ENCODE measurements at regions not wholly inside any gene's neighbourhood (a gene's known extent, or its start where the extent isn't known, plus 50 kb on each side); places are given as distances from the start of the nearest gene placed in this dataset.

GRCh38 chr16:80105751-80106150 lies 435.0 kb upstream of the DYNLRB2 start:
- H3K4me2 ChIP-seq (ENCODE audit: low read length, poor library complexity, severe bottlenecking) = no peak overlapping the region
- no peak overlapping the region for H3K4me3 ChIP-seq (ENCODE audit: insufficient read depth in 1 of 2, low read depth in 1 of 2, low read length in 2 of 2)
- no peaks in the 10 kb centered on the region for H3K4me1 ChIP-seq (ENCODE audit: control insufficient read depth, insufficient read depth, low read depth, low read length)
- H3K36me3 ChIP-seq (ENCODE audit: control insufficient read depth in 1 of 2, insufficient read depth in 2 of 2, low read depth in 1 of 2, low read length in 2 of 2) = no peaks in the 10 kb centered on the region
- no peak overlapping the region for H3K27ac ChIP-seq (ENCODE audit: low read length, poor library complexity, severe bottlenecking)
- no peaks in the 10 kb centered on the region for H3K27me3 ChIP-seq (ENCODE audit: control insufficient read depth in 1 of 2, insufficient read depth in 1 of 2, low read length in 2 of 2)
- no peaks in the 10 kb centered on the region for H3K9me3 ChIP-seq (ENCODE audit: control insufficient read depth, low read length)
- no peak overlapping the region for H2AK5ac ChIP-seq (ENCODE audit: low read length, severe bottlenecking)
- H2BK15ac ChIP-seq (ENCODE audit: low read depth, poor library complexity, severe bottlenecking) = no peak overlapping the region
- H4K8ac ChIP-seq (ENCODE audit: low read length) = no peak overlapping the region
- no peak overlapping the region for H4K91ac ChIP-seq (ENCODE audit: low read length)
- H3K14ac ChIP-seq (ENCODE audit: low read length in 2 of 2) = no peak overlapping the region
- H2AFZ ChIP-seq (ENCODE audit: low read depth, low read length) = no peak overlapping the region
- no peak for DNase-seq
- no peaks in the 10 kb centered on the region for H3K79me1 ChIP-seq (replicated peaks; ENCODE audit: low read length, poor library complexity, severe bottlenecking)
- H3K4ac ChIP-seq (ENCODE audit: low read depth in 1 of 2, low read length in 2 of 2) = no peak overlapping the region
- no peak overlapping the region for H3K18ac ChIP-seq (ENCODE audit: low read depth in 1 of 2, low read length in 2 of 2)
- no peak overlapping the region for H2BK120ac ChIP-seq (ENCODE audit: low read depth, low read length)
- H2BK12ac ChIP-seq (ENCODE audit: low read length in 2 of 2) = no peak overlapping the region
- H3K9ac ChIP-seq (ENCODE audit: low read length) = no peak overlapping the region
- no peak overlapping the region for H3K23ac ChIP-seq (ENCODE audit: low read length in 2 of 2)
- WGBS = no CpG with 5 or more reads among the region's 1 CpG
- H2BK5ac ChIP-seq (ENCODE audit: low read depth, low read length, poor library complexity, severe bottlenecking) = no peak overlapping the region

GRCh38 chr16:80105160-80105559 lies 435.6 kb upstream of the DYNLRB2 start:
- no peak overlapping the region for H3K27ac ChIP-seq (ENCODE audit: low read length, poor library complexity, severe bottlenecking)
- H3K4ac ChIP-seq (ENCODE audit: low read depth in 1 of 2, low read length in 2 of 2) = no peak overlapping the region
- no peak overlapping the region for H2AFZ ChIP-seq (ENCODE audit: low read depth, low read length)
- H3K9me3 ChIP-seq (ENCODE audit: control insufficient read depth, low read length) = no peaks in the 10 kb centered on the region
- H3K9ac ChIP-seq (ENCODE audit: low read length) = no peak overlapping the region
- no peak overlapping the region for H2AK5ac ChIP-seq (ENCODE audit: low read length, severe bottlenecking)
- no peak for DNase-seq
- H3K4me2 ChIP-seq (ENCODE audit: low read length, poor library complexity, severe bottlenecking) = no peak overlapping the region
- no peaks in the 10 kb centered on the region for H3K27me3 ChIP-seq (ENCODE audit: control insufficient read depth in 1 of 2, insufficient read depth in 1 of 2, low read length in 2 of 2)
- H3K18ac ChIP-seq (ENCODE audit: low read depth in 1 of 2, low read length in 2 of 2) = no peak overlapping the region
- H2BK12ac ChIP-seq (ENCODE audit: low read length in 2 of 2) = no peak overlapping the region
- 88% methylated on average over 3 of the region's 5 CpGs for WGBS
- H3K79me1 ChIP-seq (replicated peaks; ENCODE audit: low read length, poor library complexity, severe bottlenecking) = no peaks in the 10 kb centered on the region
- no peak overlapping the region for H4K8ac ChIP-seq (ENCODE audit: low read length)
- H2BK5ac ChIP-seq (ENCODE audit: low read depth, low read length, poor library complexity, severe bottlenecking) = no peak overlapping the region
- H2BK15ac ChIP-seq (ENCODE audit: low read depth, poor library complexity, severe bottlenecking) = no peak overlapping the region
- H3K36me3 ChIP-seq (ENCODE audit: control insufficient read depth in 1 of 2, insufficient read depth in 2 of 2, low read depth in 1 of 2, low read length in 2 of 2) = no peaks in the 10 kb centered on the region
- no peak overlapping the region for H3K23ac ChIP-seq (ENCODE audit: low read length in 2 of 2)
- H3K14ac ChIP-seq (ENCODE audit: low read length in 2 of 2) = no peak overlapping the region
- H3K4me1 ChIP-seq (ENCODE audit: control insufficient read depth, insufficient read depth, low read depth, low read length) = no peaks in the 10 kb centered on the region
- H3K4me3 ChIP-seq (ENCODE audit: insufficient read depth in 1 of 2, low read depth in 1 of 2, low read length in 2 of 2) = no peak overlapping the region
- no peak overlapping the region for H4K91ac ChIP-seq (ENCODE audit: low read length)
- no peak overlapping the region for H2BK120ac ChIP-seq (ENCODE audit: low read depth, low read length)

- Histone ChIP-seq H2AK5ac (ENCODE audit: low read length, severe bottlenecking) (no peak overlapping the region), H3K4me2 (ENCODE audit: low read length, poor library complexity, severe bottlenecking) (no peak overlapping the region), H2BK12ac (ENCODE audit: low read length in 2 of 2) (no peak overlapping the region), H3K4me1 (ENCODE audit: control insufficient read depth, insufficient read depth, low read depth, low read length) (no peaks in the 10 kb centered on the region), H2BK15ac (ENCODE audit: low read depth, poor library complexity, severe bottlenecking) (no peak overlapping the region), H4K8ac (ENCODE audit: low read length) (no peak overlapping the region), H3K14ac (ENCODE audit: low read length in 2 of 2) (no peak overlapping the region), H3K9ac (ENCODE audit: low read length) (no peak overlapping the region), H3K27ac (ENCODE audit: low read length, poor library complexity, severe bottlenecking) (no peak overlapping the region), H2BK5ac (ENCODE audit: low read depth, low read length, poor library complexity, severe bottlenecking) (no peak overlapping the region), H3K9me3 (ENCODE audit: control insufficient read depth, low read length) (no peaks in the 10 kb centered on the region), H3K4ac (ENCODE audit: low read depth in 1 of 2, low read length in 2 of 2) (no peak overlapping the region), H4K91ac (ENCODE audit: low read length) (no peak overlapping the region), H2BK120ac (ENCODE audit: low read depth, low read length) (no peak overlapping the region), H3K36me3 (ENCODE audit: control insufficient read depth in 1 of 2, insufficient read depth in 2 of 2, low read depth in 1 of 2, low read length in 2 of 2) (no peaks in the 10 kb centered on the region), H3K79me1 (replicated peaks; ENCODE audit: low read length, poor library complexity, severe bottlenecking) (no peaks in the 10 kb centered on the region), H3K27me3 (ENCODE audit: control insufficient read depth in 1 of 2, insufficient read depth in 1 of 2, low read length in 2 of 2) (no peaks in the 10 kb centered on the region), H3K23ac (ENCODE audit: low read length in 2 of 2) (no peak overlapping the region), H2AFZ (ENCODE audit: low read depth, low read length) (no peak overlapping the region), H3K18ac (ENCODE audit: low read depth in 1 of 2, low read length in 2 of 2) (no peak overlapping the region), H3K4me3 (ENCODE audit: insufficient read depth in 1 of 2, low read depth in 1 of 2, low read length in 2 of 2) (no peak overlapping the region)
- DNase-seq = no peak
- 90% methylated on average over 2 of the region's 3 CpGs for WGBS
Measured at GRCh38 chr16:80104401-80104800, 436.4 kb upstream of the DYNLRB2 start.

- Histone ChIP-seq H2AFZ (ENCODE audit: low read depth, low read length) (no peak overlapping the region), H3K14ac (ENCODE audit: low read length in 2 of 2) (no peak overlapping the region), H3K4me3 (ENCODE audit: insufficient read depth in 1 of 2, low read depth in 1 of 2, low read length in 2 of 2) (no peak overlapping the region), H2BK12ac (ENCODE audit: low read length in 2 of 2) (no peak overlapping the region), H3K9me3 (ENCODE audit: control insufficient read depth, low read length) (no peaks in the 10 kb centered on the region), H3K36me3 (ENCODE audit: control insufficient read depth in 1 of 2, insufficient read depth in 2 of 2, low read depth in 1 of 2, low read length in 2 of 2) (no peaks in the 10 kb centered on the region), H4K91ac (ENCODE audit: low read length) (no peak overlapping the region), H3K79me1 (replicated peaks; ENCODE audit: low read length, poor library complexity, severe bottlenecking) (no peaks in the 10 kb centered on the region), H2AK5ac (ENCODE audit: low read length, severe bottlenecking) (no peak overlapping the region), H3K27ac (ENCODE audit: low read length, poor library complexity, severe bottlenecking) (no peak overlapping the region), H3K18ac (ENCODE audit: low read depth in 1 of 2, low read length in 2 of 2) (no peak overlapping the region), H3K23ac (ENCODE audit: low read length in 2 of 2) (no peak overlapping the region), H3K9ac (ENCODE audit: low read length) (no peak overlapping the region), H3K4me1 (ENCODE audit: control insufficient read depth, insufficient read depth, low read depth, low read length) (no peaks in the 10 kb centered on the region), H3K27me3 (ENCODE audit: control insufficient read depth in 1 of 2, insufficient read depth in 1 of 2, low read length in 2 of 2) (no peaks in the 10 kb centered on the region), H2BK15ac (ENCODE audit: low read depth, poor library complexity, severe bottlenecking) (no peak overlapping the region), H3K4ac (ENCODE audit: low read depth in 1 of 2, low read length in 2 of 2) (no peak overlapping the region), H3K4me2 (ENCODE audit: low read length, poor library complexity, severe bottlenecking) (no peak overlapping the region), H2BK5ac (ENCODE audit: low read depth, low read length, poor library complexity, severe bottlenecking) (no peak overlapping the region), H2BK120ac (ENCODE audit: low read depth, low read length) (no peak overlapping the region), H4K8ac (ENCODE audit: low read length) (no peak overlapping the region)
- WGBS = 90% methylated on average over 7 of the region's 7 CpGs
- no peak for DNase-seq
Measured at GRCh38 chr16:80103463-80103862, 437.3 kb upstream of the DYNLRB2 start.
